GM19395 (cell line): ENCODE measurements at regions not wholly inside any gene's neighbourhood (a gene's known extent, or its start where the extent isn't known, plus 50 kb on each side); places are given as distances from the start of the nearest gene placed in this dataset.

Experiments used
- ATAC-seq: cut with Tn5 transposase; IDR thresholded peaks from one replicate; pipeline ENCODE4 v1.9.1; 2021; ENCODE audit warnings: mild to moderate bottlenecking, moderate library complexity; ENCODE audit not compliant: unreplicated experiment

DNA sequence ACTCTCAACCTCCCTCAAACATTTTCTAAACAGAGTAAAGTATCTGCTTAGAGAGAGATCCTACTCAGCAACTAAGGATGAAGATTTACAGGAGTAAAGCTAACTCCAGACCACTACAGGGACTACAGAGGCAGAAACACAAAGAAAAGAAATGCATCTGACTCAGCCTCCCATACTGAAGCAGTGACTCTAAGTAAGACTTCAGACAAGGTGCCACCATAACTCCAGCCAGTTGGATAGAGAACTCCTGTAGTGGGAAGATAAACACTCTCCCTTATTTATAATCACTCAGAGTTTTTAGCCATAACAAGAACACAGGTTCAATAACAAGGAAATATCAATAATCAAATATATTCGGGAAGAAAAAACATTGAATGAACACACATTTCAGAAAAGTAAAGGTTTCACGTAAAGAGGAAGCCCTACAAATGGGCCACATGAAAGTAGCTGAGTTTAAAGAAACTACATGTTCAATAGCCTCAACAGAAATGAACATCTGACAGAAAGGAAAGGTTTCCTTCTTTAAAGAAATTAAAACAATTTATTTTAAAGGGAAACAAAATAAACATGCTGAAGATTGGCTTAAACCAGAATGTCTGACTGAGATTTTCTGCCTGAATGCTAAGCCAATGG is 519.9 kb downstream of the KCNJ3 start:
- peak; percentile 55 for ATAC-seq

DNA sequence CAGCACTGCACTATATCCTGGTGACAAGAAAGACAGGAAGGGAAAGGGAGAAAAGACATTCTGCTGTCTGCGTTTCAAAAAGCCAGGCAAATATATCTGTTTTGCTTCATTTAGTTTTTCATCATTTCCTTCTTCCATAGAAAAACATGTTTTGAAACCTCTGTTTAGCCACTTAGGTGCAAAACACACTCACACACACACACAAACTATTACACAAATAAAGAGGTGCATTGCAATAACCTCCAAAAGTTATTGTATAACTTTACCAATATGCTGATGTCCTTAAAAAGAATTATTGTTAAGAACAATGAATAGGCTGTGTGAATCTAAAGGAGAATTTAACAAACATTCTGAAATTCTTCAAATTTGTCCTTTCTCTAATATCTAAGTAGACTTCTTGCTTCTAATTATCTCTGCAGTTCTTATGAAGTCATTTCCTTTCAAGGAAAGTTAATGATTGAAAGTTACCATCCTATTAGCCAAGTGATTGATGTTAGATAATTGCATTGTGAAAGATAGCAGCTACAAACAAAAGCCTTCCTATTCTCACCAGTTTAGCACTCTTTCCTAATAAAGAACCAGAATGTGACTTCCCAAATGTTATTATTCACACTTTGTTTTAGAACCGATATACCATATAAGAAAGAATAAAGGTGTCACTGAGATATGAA is 516.7 kb downstream of the KCNJ3 start:
- no peak for ATAC-seq

GRCh38 chr2:155209696-155210450 is 511.4 kb downstream of the KCNJ3 start:
- ATAC-seq: no peak

DNA sequence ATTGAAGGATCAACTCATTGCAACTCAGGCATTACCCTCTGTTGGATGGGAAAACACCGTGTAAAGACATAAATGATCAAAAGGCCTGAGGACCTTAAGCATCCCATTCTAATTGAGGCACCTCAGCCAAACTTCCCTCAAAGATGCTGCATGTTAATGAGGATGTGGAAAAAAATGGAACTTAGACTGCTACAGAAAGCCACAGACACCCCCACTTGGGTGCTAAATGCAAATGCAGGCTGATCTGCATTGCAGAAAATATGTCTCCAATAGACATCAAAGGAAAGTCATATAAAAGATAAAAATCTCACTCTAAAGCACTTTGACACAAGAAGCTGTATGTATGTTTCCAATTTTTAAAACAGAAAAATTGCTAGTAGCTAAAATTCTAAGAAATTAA is 504.7 kb downstream of the KCNJ3 start:
- no peak for ATAC-seq

DNA sequence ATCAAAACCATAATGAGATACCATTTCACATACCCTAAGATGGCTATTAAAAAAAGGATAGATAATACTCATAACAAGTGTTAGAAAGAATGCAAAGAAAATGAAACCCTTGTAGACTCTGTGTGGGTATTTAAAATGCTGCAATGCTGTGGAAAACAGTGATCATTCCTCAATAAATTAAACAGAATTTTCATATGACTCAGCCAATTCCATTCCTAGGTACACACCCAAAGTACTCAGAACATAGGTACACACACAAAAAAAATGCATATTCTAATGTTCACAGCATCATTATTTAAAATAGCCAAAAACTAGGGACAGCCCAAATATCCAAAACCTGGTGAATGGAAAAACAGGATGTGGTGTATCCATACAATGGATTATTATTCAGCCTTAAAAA is 502.3 kb downstream of the KCNJ3 start:
- no peak for ATAC-seq

- no peak for ATAC-seq
These were observed 491.8 kb downstream of the KCNJ3 start for GRCh38 chr2:155190342-155190741.

DNA sequence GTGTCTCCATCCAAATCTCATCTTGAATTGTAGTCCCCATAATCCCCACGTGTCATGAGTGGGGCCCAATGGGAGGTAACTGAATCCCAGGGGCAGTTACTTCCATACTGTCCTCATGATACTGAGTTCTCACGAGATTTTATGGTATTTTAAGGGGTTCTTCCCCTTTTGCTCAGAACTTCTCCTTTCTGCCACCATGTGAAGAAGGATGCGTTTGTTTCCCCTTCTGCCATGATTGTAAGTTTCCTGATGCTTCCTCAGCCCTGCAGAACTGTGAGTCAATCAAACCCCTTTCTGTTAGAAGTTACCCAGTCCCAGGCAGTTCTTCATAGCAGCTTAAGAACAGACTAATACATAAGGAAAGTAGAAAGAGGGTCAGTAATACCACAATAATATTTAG is 480.4 kb downstream of the KCNJ3 start:
- ATAC-seq: no peak

- ATAC-seq: no peak
These were observed 477.9 kb downstream of the KCNJ3 start for GRCh38 chr2:155176345-155176744.

DNA sequence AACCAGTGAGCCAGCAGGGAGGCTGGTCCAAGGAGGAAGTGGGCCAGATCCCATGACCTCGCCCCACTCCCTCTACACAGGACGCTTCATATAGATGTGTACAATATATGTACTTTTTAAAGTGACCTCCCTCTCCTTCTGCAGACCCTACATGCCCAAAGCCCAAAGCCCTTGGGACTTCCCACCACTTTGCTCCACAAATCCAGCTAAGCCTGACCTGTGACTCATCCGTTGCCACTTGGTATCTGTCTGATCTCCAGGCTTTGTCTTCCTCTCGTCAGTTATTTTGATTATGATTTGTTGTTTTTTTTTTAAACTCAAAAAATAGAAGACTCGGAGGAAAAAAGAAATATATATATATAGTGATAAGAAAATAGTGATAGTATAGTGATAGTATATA is 470.8 kb downstream of the KCNJ3 start:
- ATAC-seq: no peak

GRCh38 chr2:155162494-155162893 is 464.0 kb downstream of the KCNJ3 start:
- ATAC-seq: no peak

DNA sequence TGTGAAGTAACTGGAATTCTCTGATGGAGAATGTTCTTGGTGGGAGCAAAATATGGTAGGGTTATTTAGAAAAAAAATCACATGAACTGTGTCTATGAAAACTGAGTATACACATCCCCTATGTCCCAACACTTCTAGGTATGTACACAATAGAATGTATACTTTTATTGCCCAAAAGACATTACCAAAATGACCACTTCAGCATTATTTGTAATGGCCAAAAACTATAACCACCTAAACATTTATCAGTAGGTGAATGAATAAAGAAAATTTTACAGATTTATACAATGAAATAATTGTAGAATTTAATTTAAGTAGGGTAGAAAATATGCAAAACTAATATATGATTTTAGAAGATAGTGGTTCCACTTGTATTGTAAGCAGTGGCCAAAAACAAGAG is 462.8 kb downstream of the KCNJ3 start:
- ATAC-seq: no peak

DNA sequence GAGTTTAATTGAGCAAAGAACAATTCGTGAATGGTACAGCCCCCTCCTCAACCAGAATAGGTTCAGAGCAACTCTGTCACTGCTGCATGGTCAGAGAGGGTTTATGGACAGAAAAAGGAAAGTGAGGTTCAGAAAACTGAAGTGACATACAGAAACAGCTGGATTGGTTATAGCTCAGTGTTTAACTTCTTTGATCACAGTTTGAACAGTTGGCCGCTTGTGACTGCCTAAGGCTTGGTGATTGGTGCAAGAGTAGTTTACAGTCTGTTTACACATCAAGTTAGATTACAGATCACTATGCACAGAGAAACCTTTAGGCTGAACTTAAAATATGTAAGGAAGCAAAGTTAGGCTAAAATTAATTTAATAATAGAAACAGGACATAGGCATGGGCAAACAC is 459.2 kb downstream of the KCNJ3 start:
- no peak for ATAC-seq

DNA sequence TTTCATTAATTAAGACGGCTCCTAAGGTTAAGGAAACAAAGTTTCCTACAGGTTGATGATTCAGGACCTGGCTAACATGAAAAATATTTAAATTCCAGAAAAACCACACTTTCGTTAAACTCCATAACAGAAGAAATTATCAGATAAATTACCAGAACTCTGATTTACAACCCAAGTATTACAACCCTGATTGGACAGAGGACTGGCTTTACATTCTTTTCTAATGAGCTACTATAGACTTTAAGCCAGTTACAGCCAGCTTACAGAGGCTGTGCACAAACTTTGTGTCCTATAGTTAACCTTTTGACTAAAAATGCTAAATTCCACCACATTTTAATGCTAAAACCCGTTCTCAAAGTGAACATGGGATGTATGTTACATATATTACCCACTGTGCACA is 458.6 kb downstream of the KCNJ3 start:
- no peak for ATAC-seq

- ATAC-seq: no peak
These were observed 453.4 kb downstream of the KCNJ3 start for GRCh38 chr2:155151945-155152344.

DNA sequence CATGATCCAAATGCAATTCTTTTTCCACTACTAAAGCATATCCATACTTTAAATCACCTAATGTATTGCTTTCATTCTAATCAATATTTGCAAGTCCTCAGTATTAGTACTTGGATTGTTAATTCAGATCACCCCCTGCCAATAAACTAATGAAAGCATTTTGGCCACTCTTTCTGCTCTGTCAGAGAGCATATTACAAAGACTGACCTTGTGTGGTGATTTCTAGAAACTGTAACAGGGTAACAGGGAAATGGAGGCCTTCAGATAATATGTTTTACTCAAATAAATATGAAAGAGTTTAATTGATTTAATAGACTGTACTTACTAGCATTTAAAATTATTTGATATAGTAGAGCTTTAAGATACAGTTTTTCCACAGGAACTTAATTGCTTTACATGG is 453.0 kb downstream of the KCNJ3 start:
- no peak for ATAC-seq

- ATAC-seq: peak; percentile 97
These were observed 447.3 kb downstream of the KCNJ3 start for GRCh38 chr2:155145758-155146229.

DNA sequence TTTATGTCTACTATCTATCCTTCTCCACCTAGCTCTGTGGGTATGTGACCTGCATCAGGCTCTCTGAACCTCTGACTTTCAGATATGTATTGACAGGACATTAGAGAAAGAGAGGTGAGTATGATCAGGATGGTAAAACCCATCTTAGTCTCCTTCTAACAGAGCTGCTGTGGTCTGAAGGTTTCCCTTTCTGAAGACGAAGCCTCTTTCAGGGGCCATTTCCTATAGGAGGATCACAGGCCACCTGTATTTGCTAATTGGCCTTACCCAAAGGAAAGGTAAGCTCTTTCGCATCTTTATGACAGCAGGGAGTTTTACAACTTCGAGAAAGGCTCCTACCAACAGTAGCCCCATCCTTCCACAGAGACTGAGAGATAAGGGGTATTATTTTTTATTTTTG is 442.9 kb downstream of the KCNJ3 start:
- ATAC-seq: no peak

DNA sequence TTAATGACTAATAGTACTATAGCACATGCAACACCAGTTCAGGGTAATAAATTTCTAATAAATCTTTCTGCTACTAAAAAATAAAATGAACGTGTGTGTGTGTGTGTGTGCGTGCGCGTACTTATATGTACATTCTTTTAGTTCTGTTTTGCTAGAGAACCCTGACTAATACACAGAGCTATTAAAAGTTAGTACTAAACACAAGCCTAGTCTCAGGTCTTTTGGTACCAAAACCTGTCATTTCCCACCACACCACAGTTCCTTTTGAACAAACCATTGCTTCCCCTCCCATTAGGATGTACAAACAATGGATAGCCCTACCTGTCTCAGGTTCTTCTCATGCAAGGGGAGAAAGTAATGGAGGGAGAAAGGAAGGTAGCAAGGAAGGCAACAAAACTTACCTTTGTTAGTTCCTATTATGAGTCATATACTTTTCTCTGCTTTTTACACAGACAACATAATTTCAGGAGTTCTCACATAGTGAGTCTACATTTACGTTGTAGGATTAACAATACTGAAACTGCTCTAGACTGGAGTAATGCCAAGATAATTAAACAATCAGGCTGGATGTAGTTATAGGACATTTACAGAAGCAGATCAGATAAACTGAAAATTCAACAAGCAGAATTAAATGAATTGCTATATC is 427.2 kb downstream of the KCNJ3 start:
- ATAC-seq: no peak

DNA sequence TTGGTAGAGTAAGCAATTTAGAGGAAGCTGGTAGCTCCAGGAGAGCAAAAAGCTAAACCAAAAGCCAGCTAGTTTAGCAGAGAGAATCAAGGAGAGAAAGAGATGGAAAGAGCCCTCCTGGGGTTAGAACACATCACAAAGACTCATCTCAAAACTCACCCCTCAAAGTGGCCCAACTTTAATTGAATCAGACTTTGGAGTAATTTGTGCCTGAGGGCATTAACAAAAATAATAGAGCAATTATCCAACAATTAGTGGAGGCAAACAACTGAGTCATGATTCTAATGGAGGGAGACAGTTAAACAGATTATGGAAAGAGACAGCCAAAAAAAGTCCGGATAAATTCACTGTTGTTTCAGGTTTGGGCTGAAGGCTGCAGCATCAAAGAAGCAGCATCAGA is 417.4 kb downstream of the KCNJ3 start:
- ATAC-seq: no peak

DNA sequence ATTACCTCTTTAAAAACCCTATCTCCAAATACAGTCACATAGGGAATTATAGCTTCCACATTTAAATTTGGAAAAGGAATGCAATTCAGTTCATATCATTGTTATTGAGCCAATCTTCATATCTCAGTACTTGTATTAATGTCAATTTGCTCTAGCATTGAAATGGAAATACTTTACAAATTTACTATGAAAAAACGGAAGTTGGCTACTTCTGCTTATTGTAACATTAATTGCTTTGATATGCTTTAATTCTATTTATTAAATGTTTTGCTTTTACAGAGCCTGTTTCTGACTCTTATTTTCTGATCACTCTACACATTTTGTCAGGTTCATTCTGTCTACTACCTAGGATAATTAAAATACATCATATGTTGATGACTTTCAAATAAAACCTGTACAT is 412.6 kb downstream of the KCNJ3 start:
- ATAC-seq: no peak

GRCh38 chr2:155109527-155109926 is 411.0 kb downstream of the KCNJ3 start:
- ATAC-seq: no peak

DNA sequence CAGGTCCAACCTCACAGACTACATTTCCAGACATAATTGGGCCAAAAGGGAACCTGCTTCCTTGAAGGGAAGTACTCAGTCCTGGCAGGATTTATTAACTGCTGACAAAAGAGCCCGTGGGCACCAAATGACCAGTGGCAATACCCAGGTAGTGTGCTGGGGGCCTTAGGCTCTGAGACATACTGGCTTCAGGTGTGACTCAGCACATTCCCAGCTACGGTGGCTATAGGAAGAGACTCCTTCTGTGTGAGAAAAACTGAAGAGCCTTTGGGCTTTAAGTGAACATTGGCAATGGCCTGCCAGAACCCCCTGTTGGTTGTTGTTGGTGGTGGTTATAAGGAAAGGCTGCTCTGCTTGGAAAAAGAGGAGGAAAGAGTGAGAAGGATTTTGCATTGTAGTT is 401.8 kb downstream of the KCNJ3 start:
- no peak for ATAC-seq
